H9 (cell line): ENCODE measurements at regions not wholly inside any gene's neighbourhood (a gene's known extent, or its start where the extent isn't known, plus 50 kb on each side); places are given as distances from the start of the nearest gene placed in this dataset.
A peak's percentile ranks its signal among the peaks of the same experiment; 100 is the strongest.

Experiments
- DNase-seq: peaks from one replicate; pipeline ENCODE4 v3.0.0-alpha.2; 2017
- H2AFZ ChIP-seq: one replicate; pipeline ENCODE4 v1.6.1; 2013; ENCODE audit warnings: mild to moderate bottlenecking, low read length, control low read depth, moderate library complexity
- H2AK5ac ChIP-seq: 2 replicates; pipeline ENCODE4 v1.6.1; 2013; ENCODE audit warnings: low read length, control low read depth, mixed read lengths; ENCODE audit not compliant: insufficient read length
- H2BK120ac ChIP-seq: one replicate; pipeline ENCODE4 v1.6.1; 2013; ENCODE audit warnings: low read depth, mild to moderate bottlenecking, low read length, control low read depth, inconsistent platforms; ENCODE audit not compliant: poor library complexity, severe bottlenecking
- H2BK12ac ChIP-seq: 2 replicates; pipeline ENCODE4 v1.6.1; 2013; ENCODE audit warnings: low read length, control low read depth, mixed read lengths, low read depth; ENCODE audit not compliant: insufficient read length
- H2BK15ac ChIP-seq: 2 replicates; pipeline ENCODE4 v1.6.1; 2013; ENCODE audit warnings: low read depth, low read length, control low read depth
- H2BK20ac ChIP-seq: one replicate; pipeline ENCODE4 v1.6.1; 2013; ENCODE audit warnings: low read depth, mild to moderate bottlenecking, low read length, control low read depth, inconsistent platforms; ENCODE audit not compliant: poor library complexity, severe bottlenecking
- H2BK5ac ChIP-seq: 2 replicates; pipeline ENCODE4 v1.6.1; 2013; ENCODE audit warnings: low read length, control low read depth, mixed read lengths; ENCODE audit not compliant: insufficient read length
- H3K14ac ChIP-seq: 2 replicates; pipeline ENCODE4 v1.6.1; 2013; ENCODE audit warnings: low read length, control low read depth; ENCODE audit not compliant: insufficient read depth
- H3K18ac ChIP-seq: 2 replicates; pipeline ENCODE4 v1.6.1; 2013; ENCODE audit warnings: low read depth, mild to moderate bottlenecking, mixed read lengths, low read length, control low read depth; ENCODE audit not compliant: insufficient read length
- H3K23ac ChIP-seq: 2 replicates; pipeline ENCODE4 v1.6.1; 2013; ENCODE audit warnings: low read length, control low read depth, mixed read lengths, low read depth; ENCODE audit not compliant: insufficient read length
- H3K23me2 ChIP-seq: 2 replicates; pipeline ENCODE4 v1.6.1; 2013; ENCODE audit warnings: low read depth, mild to moderate bottlenecking, mixed read lengths, low read length, control low read depth; ENCODE audit not compliant: insufficient read length, poor library complexity, severe bottlenecking
- H3K27ac ChIP-seq: 2 replicates; pipeline ENCODE4 v1.5.1; 2013; ENCODE audit warnings: low read length, control low read depth, mixed read lengths, low read depth; ENCODE audit not compliant: insufficient read length
- H3K27me3 ChIP-seq: 2 replicates; pipeline ENCODE4 v1.6.1; 2013; ENCODE audit warnings: low read length, control low read depth, inconsistent platforms; ENCODE audit not compliant: insufficient read depth
- H3K4ac ChIP-seq: 2 replicates; pipeline ENCODE4 v1.6.1; 2013; ENCODE audit warnings: low read depth, mild to moderate bottlenecking, control low read depth, inconsistent platforms, low read length, moderate library complexity
- H3K4me1 ChIP-seq: 2 replicates; pipeline ENCODE4 v1.6.1; 2013; ENCODE audit warnings: low read length, control low read depth, inconsistent platforms; ENCODE audit not compliant: insufficient read depth
- H3K4me2 ChIP-seq: 2 replicates; pipeline ENCODE4 v1.6.1; 2013; ENCODE audit warnings: low read length, control low read depth, mixed read lengths; ENCODE audit not compliant: insufficient read length, insufficient read depth
- H3K56ac ChIP-seq: 2 replicates; pipeline ENCODE4 v1.6.1; 2013; ENCODE audit warnings: low read depth, mild to moderate bottlenecking, mixed read lengths, low read length, control low read depth; ENCODE audit not compliant: insufficient read length
- H3K79me1 ChIP-seq: 2 replicates; pipeline ENCODE4 v1.6.1; 2013; ENCODE audit warnings: low read depth, mild to moderate bottlenecking, moderate library complexity, low read length, control low read depth, inconsistent platforms; ENCODE audit not compliant: insufficient read depth, poor library complexity, severe bottlenecking
- H3K79me2 ChIP-seq: 2 replicates; pipeline ENCODE4 v1.6.1; 2013; ENCODE audit warnings: low read length, control low read depth, inconsistent platforms; ENCODE audit not compliant: insufficient read depth
- H3K9ac ChIP-seq: 2 replicates; pipeline ENCODE4 v1.6.1; 2013; ENCODE audit warnings: low read length, control low read depth, mixed read lengths; ENCODE audit not compliant: insufficient read length; ENCODE audit errors: extremely low read depth
- H3K9me3 ChIP-seq: one replicate; pipeline ENCODE4 v1.6.1; 2013; ENCODE audit warnings: low read depth, low read length, inconsistent platforms; ENCODE audit not compliant: control insufficient read depth
- H3T11ph ChIP-seq: one replicate; pipeline ENCODE4 v1.6.1; 2013; ENCODE audit warnings: mild to moderate bottlenecking, low read length, control low read depth, inconsistent platforms
- H4K20me1 ChIP-seq: one replicate; pipeline ENCODE4 v1.6.1; 2013; ENCODE audit not compliant: control insufficient read depth, insufficient read length, insufficient read depth
- H4K5ac ChIP-seq: 2 replicates; pipeline ENCODE4 v1.6.1; 2013; ENCODE audit warnings: low read depth, mild to moderate bottlenecking, mixed read lengths, low read length, control low read depth; ENCODE audit not compliant: insufficient read length
- H4K8ac ChIP-seq: replicated peaks from 2 replicates; pipeline ENCODE4 v1.6.1; 2013; ENCODE audit warnings: low read length, control low read depth, mixed read lengths, low read depth; ENCODE audit not compliant: insufficient read length
- H4K91ac ChIP-seq: 2 replicates; pipeline ENCODE4 v1.6.1; 2013; ENCODE audit warnings: low read depth, mild to moderate bottlenecking, moderate library complexity, mixed read lengths, low read length, control low read depth; ENCODE audit not compliant: insufficient read length
- H3K27ac Mint-ChIP-seq, 3 experiments: 2 replicates in 2 of 3; 3 replicates in 1 of 3; pipeline ENCODE4 v1.8.0; 2020 to 2021; ENCODE audit warnings: mixed read lengths in 3 of 3, mild to moderate bottlenecking in 1 of 3, moderate library complexity in 1 of 3
- H3K27me3 Mint-ChIP-seq: 2 replicates; pipeline ENCODE4 v1.8.0; 2021; ENCODE audit warnings: low read depth, mild to moderate bottlenecking, moderate library complexity, mixed read lengths
- H3K36me3 Mint-ChIP-seq, 3 experiments: 2 replicates in 2 of 3; 3 replicates in 1 of 3; pipeline ENCODE4 v1.8.0; 2020 to 2021; ENCODE audit warnings: low read depth in 3 of 3, mixed read lengths in 3 of 3; ENCODE audit not compliant: insufficient read depth in 1 of 3
- H3K4me1 Mint-ChIP-seq, 2 experiments: 2 replicates each; pipeline ENCODE4 v1.8.0; 2020; ENCODE audit warnings: mixed read lengths in 2 of 2
- H3K4me3 Mint-ChIP-seq, 2 experiments: 2 replicates in 1 of 2; 3 replicates in 1 of 2; pipeline ENCODE4 v1.8.0; 2020 to 2021; ENCODE audit warnings: mild to moderate bottlenecking in 2 of 2, mixed read lengths in 2 of 2, moderate library complexity in 1 of 2
- H3K9me3 Mint-ChIP-seq, 2 experiments: 2 replicates in 1 of 2; 3 replicates in 1 of 2; pipeline ENCODE4 v1.8.0; 2020; ENCODE audit warnings: mild to moderate bottlenecking in 2 of 2, mixed read lengths in 2 of 2, moderate library complexity in 1 of 2
- CTCF ChIP-seq: fragments of 200-600 bp; sonication (generic); conservative IDR thresholded peaks from 3 replicates; pipeline ENCODE4 v1.8.0; 2021; ENCODE audit warnings: antibody characterized with exemption, mild to moderate bottlenecking
- WGBS: extraction: QIAGEN DNeasy Blood & Tissue Kit; methylation state at CpG from one replicate; pipeline ENCODE4 v1.1.7; 2013; ENCODE audit warnings: missing lambda C conversion rate, low lambda C conversion rate, mixed read lengths; ENCODE audit not compliant: insufficient read length; ENCODE audit errors: extremely low coverage; 5-methylcytosine and 5-hydroxymethylcytosine counted together

- Histone ChIP-seq H3K23me2 (no peaks in the 10 kb centered on the region), H3K79me1 (no peaks in the 10 kb centered on the region), H2AK5ac (no peak overlapping the region), H4K91ac (no peak overlapping the region), H2BK120ac (no peak overlapping the region), H2AFZ (peak overlapping the region; percentile 53), H2BK20ac (no peak overlapping the region), H3K9ac (no peak overlapping the region), H3K4me1 (no peaks in the 10 kb centered on the region), H3K9me3 (no peaks in the 10 kb centered on the region), H3T11ph (peak overlapping the region; percentile 20), H3K4me2 (peak overlapping the region; percentile 6), H4K5ac (no peak overlapping the region), H3K14ac (peak overlapping the region; percentile 80; the same call in 1 of the 2 replicates), H2BK5ac (no peak overlapping the region), H4K8ac (no peak overlapping the region), H2BK12ac (no peak overlapping the region), H4K20me1 (no peaks in the 10 kb centered on the region), H3K56ac (no peak overlapping the region), H3K4ac (no peak overlapping the region), H2BK15ac (no peak overlapping the region), H3K79me2 (no peaks in the 10 kb centered on the region), H3K27ac (no peak overlapping the region), H3K23ac (no peak overlapping the region), H3K18ac (peak overlapping the region; percentile 7), H3K27me3 (no peaks in the 10 kb centered on the region)
- peak overlapping the region in 1 of 2 experiments; percentile 26; a peak in 1 of 5 replicates for H3K4me3 Mint-ChIP-seq
- peak; percentile 83 for TF ChIP-seq CTCF
- H3K4me1 Mint-ChIP-seq = peaks cover 8 to 13% of the 10 kb centered on the region in 2 experiments
- H3K36me3 Mint-ChIP-seq = no peaks in the 10 kb centered on the region
- peaks cover 3% of the 10 kb centered on the region for H3K27me3 Mint-ChIP-seq
- WGBS = no CpG with 5 or more reads among the region's 24 CpGs
- no peak overlapping the region for H3K27ac Mint-ChIP-seq
- peak; percentile 91 for DNase-seq
- H3K9me3 Mint-ChIP-seq = no peaks in the 10 kb centered on the region; a peak in 1 of 5 replicates
Measured at GRCh38 chr6:18990059-18990978, 603.2 kb downstream of the RNF144B start.
